ENCODE measurements at regions not wholly inside any gene's neighbourhood (a gene's known extent, or its start where the extent isn't known, plus 50 kb on each side); places are given as distances from the start of the nearest gene placed in this dataset.

DNA sequence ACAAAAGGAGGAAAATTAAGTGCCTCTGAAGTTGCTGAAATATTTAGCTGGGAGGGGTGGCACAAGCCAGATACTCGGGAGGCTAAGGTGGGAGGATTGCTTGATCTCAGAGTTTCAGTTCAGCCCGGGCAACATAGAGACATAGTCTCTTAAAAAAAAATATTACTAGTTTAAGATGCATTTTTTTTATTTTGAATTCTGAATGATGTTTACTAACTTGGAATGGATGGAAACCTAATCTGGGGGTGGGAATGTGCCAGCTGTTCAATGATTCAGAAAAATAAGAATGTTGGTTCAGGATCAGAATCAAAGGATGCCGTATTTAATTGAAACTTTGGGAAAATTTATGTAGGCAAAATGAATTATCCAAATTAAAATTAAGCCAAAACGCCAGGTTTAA, 167.2 kb upstream of the ANK2 start:
- Histone ChIP-seq H3K9me2 (ENCODE audit: insufficient read depth, low read length) (no peaks in the 10 kb centered on the region), H3K27me3 (ENCODE audit: insufficient read depth, low read depth, low read length) (no peaks in the 10 kb centered on the region), H3K36me3 (ENCODE audit: insufficient read depth, low read length) (no peaks in the 10 kb centered on the region), H3K79me2 (replicated peaks; ENCODE audit: insufficient read depth, low read length) (no peaks in the 10 kb centered on the region), H3K9me3 (ENCODE audit: low read length) (no peaks in the 10 kb centered on the region), H3K27ac (ENCODE audit: low read length) (no peak overlapping the region), H4K20me1 (ENCODE audit: insufficient read depth) (no peaks in the 10 kb centered on the region), H3F3A (ENCODE audit: insufficient read depth, low read length, poor library complexity, severe bottlenecking) (no peaks in the 10 kb centered on the region), H3K4me2 (ENCODE audit: low read length) (no peak overlapping the region), H3K9ac (ENCODE audit: low read length) (no peak overlapping the region), H3K4me3 (ENCODE audit: low read length) (no peak overlapping the region), H2AFZ (ENCODE audit: low read depth, low read length) (no peak overlapping the region)
- TF ChIP-seq, protein P1, sequence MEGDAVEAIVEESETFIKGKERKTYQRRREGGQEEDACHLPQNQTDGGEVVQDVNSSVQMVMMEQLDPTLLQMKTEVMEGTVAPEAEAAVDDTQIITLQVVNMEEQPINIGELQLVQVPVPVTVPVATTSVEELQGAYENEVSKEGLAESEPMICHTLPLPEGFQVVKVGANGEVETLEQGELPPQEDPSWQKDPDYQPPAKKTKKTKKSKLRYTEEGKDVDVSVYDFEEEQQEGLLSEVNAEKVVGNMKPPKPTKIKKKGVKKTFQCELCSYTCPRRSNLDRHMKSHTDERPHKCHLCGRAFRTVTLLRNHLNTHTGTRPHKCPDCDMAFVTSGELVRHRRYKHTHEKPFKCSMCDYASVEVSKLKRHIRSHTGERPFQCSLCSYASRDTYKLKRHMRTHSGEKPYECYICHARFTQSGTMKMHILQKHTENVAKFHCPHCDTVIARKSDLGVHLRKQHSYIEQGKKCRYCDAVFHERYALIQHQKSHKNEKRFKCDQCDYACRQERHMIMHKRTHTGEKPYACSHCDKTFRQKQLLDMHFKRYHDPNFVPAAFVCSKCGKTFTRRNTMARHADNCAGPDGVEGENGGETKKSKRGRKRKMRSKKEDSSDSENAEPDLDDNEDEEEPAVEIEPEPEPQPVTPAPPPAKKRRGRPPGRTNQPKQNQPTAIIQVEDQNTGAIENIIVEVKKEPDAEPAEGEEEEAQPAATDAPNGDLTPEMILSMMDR (IDR thresholded peaks at IDR 0.05; ENCODE audit: poor library complexity, severe bottlenecking) = no peak
- no peak for TF ChIP-seq RAD21 (conservative IDR thresholded peaks at IDR 0.05)
- TF ChIP-seq REST (IDR thresholded peaks at IDR 0.05; ENCODE audit: borderline replicate concordance) = no peak
- TF ChIP-seq TAF1 (IDR thresholded peaks at IDR 0.05; ENCODE audit: low read depth) = no peak
- no peak for TF ChIP-seq POLR2AphosphoS5 (IDR thresholded peaks at IDR 0.05)
- no peak for TF ChIP-seq SMC3 (conservative IDR thresholded peaks at IDR 0.05; ENCODE audit: poor library complexity)
- no peak for TF ChIP-seq EZH2 (IDR thresholded peaks at IDR 0.05; ENCODE audit: borderline replicate concordance, insufficient read depth, low read length, poor library complexity, severe bottlenecking)
- TF ChIP-seq EP300 (conservative IDR thresholded peaks at IDR 0.05; ENCODE audit: poor library complexity, severe bottlenecking) = no peak
- TF ChIP-seq MXI1 (conservative IDR thresholded peaks at IDR 0.05; ENCODE audit: poor library complexity, severe bottlenecking) = no peak

GRCh38 chr4:112884406-112884805, 165.0 kb upstream of the ANK2 start:
- no peak overlapping the region for H3K4me3 ChIP-seq (ENCODE audit: low read length)
- no peaks in the 10 kb centered on the region for H3F3A ChIP-seq (ENCODE audit: insufficient read depth, low read length, poor library complexity, severe bottlenecking)
- H3K27me3 ChIP-seq (ENCODE audit: insufficient read depth, low read depth, low read length) = no peaks in the 10 kb centered on the region
- H2AFZ ChIP-seq (ENCODE audit: low read depth, low read length) = no peak overlapping the region
- H3K36me3 ChIP-seq (ENCODE audit: insufficient read depth, low read length) = no peaks in the 10 kb centered on the region
- TF ChIP-seq EP300 (conservative IDR thresholded peaks at IDR 0.05; ENCODE audit: poor library complexity, severe bottlenecking) (no peak), TAF1 (IDR thresholded peaks at IDR 0.05; ENCODE audit: low read depth) (no peak), EZH2 (IDR thresholded peaks at IDR 0.05; ENCODE audit: borderline replicate concordance, insufficient read depth, low read length, poor library complexity, severe bottlenecking) (no peak), REST (IDR thresholded peaks at IDR 0.05; ENCODE audit: borderline replicate concordance) (no peak), POLR2AphosphoS5 (IDR thresholded peaks at IDR 0.05) (no peak), RAD21 (conservative IDR thresholded peaks at IDR 0.05) (no peak), SMC3 (conservative IDR thresholded peaks at IDR 0.05; ENCODE audit: poor library complexity) (no peak), MXI1 (conservative IDR thresholded peaks at IDR 0.05; ENCODE audit: poor library complexity, severe bottlenecking) (no peak)
- TF ChIP-seq, protein P1 (IDR thresholded peaks at IDR 0.05; ENCODE audit: poor library complexity, severe bottlenecking) = no peak
- no peaks in the 10 kb centered on the region for H4K20me1 ChIP-seq (ENCODE audit: insufficient read depth)
- no peak overlapping the region for H3K27ac ChIP-seq (ENCODE audit: low read length)
- H3K9ac ChIP-seq (ENCODE audit: low read length) = no peak overlapping the region
- no peaks in the 10 kb centered on the region for H3K9me2 ChIP-seq (ENCODE audit: insufficient read depth, low read length)
- H3K79me2 ChIP-seq (replicated peaks; ENCODE audit: insufficient read depth, low read length) = no peaks in the 10 kb centered on the region
- H3K9me3 ChIP-seq (ENCODE audit: low read length) = no peaks in the 10 kb centered on the region
- no peak overlapping the region for H3K4me2 ChIP-seq (ENCODE audit: low read length)

Measured in neural cell (in vitro differentiated cells).